ENCODE measurements at regions not wholly inside any gene's neighbourhood (a gene's known extent, or its start where the extent isn't known, plus 50 kb on each side); places are given as distances from the start of the nearest gene placed in this dataset.

- intact Hi-C loops (cut with micrococcal nuclease): no loop called here
Observed at GRCh38 chr3:117161816-117162215, 452.2 kb downstream of the TUSC7 start.

More at GRCh38 chr3:117161816-117162215, 452.2 kb downstream of the TUSC7 start:
- FAIRE-seq (no peak), DNase-seq (ENCODE audit: extremely low read depth in 1 of 4, low spot score in 3 of 4) (no peak), ATAC-seq (no peak)
- H3K36me3 ChIP-seq (ENCODE audit: control insufficient read depth, insufficient read depth, low read length): no peaks in the 10 kb centered on the region
- H3K79me2 ChIP-seq (ENCODE audit: control insufficient read depth, insufficient read depth, low read length): no peaks in the 10 kb centered on the region
- H3K4me1 ChIP-seq (replicated peaks in 1 of 2; ENCODE audit: control insufficient read depth in 2 of 2, insufficient read depth in 2 of 2, low read length in 2 of 2): no peaks in the 10 kb centered on the region
- no peaks in the 10 kb centered on the region for H3K9me3 ChIP-seq (replicated peaks; ENCODE audit: control insufficient read depth, insufficient read depth, low read depth, low read length)
- no peak overlapping the region for H3K4me2 ChIP-seq (ENCODE audit: insufficient read depth, low read length)
- H2AFZ ChIP-seq (ENCODE audit: low read depth, low read length): no peak overlapping the region
- no TSS peak for BruUV-seq (replicated peaks)
- TF ChIP-seq ASH1L (IDR thresholded peaks at IDR 0.05; ENCODE audit: borderline replicate concordance, low read depth, partially characterized antibody) (no peak), TEAD4 (IDR thresholded peaks at IDR 0.05; ENCODE audit: low read length) (no peak), TEAD4 (CRISPR knock-in tag; IDR thresholded peaks at IDR 0.05; ENCODE audit: borderline replicate concordance) (no peak), E2F8 (IDR thresholded peaks at IDR 0.05; ENCODE audit: low read depth, partially characterized antibody) (no peak), MYC (IDR thresholded peaks at IDR 0.05; ENCODE audit: low read depth, low read length) (no peak), MYC (CRISPR knock-in tag; IDR thresholded peaks at IDR 0.05; ENCODE audit: borderline replicate concordance, low read depth) (no peak), HNRNPUL1 (IDR thresholded peaks at IDR 0.05; ENCODE audit: low read length) (no peak), CHD1 (IDR thresholded peaks at IDR 0.05; ENCODE audit: low read length) (no peak), TBP (optimal IDR thresholded peaks at IDR 0.05; ENCODE audit: low read depth, low read length) (no peak), ATF4 (CRISPR knock-in tag; IDR thresholded peaks at IDR 0.05) (no peak), MEF2D (tag; conservative IDR thresholded peaks at IDR 0.05; ENCODE audit: low read depth) (no peak), ZNF717 (CRISPR knock-in tag; IDR thresholded peaks at IDR 0.05) (no peak), ZBTB11 (CRISPR knock-in tag; IDR thresholded peaks at IDR 0.05) (no peak), ZNF263 (CRISPR knock-in tag; IDR thresholded peaks at IDR 0.05; ENCODE audit: borderline replicate concordance) (no peak), POLR2G (IDR thresholded peaks at IDR 0.05; ENCODE audit: low read depth, low read length) (no peak)
- H4K20me1 ChIP-seq (replicated peaks; ENCODE audit: control insufficient read depth, insufficient read depth, low read length): no peaks in the 10 kb centered on the region
- 0% methylated on average over 1 of the region's 1 CpG for WGBS (ENCODE audit: insufficient coverage, low coverage, missing lambda C conversion rate)
- ChIA-PET CTCF (ENCODE audit: low intra/inter-chr PET ratio) (no interaction called here), POLR2A (interaction anchor here (0.7 kb wide), 1 partner anchor 377 kb away, joined by 5 read pairs; no protein-coding TSS in a partner anchor)
- H3K27me3 ChIP-seq (ENCODE audit: control insufficient read depth in 2 of 2, insufficient read depth in 2 of 2, low read length in 2 of 2): no peaks in the 10 kb centered on the region
- H3K27ac ChIP-seq (ENCODE audit: extremely low read depth, low read depth, low read length): no peak overlapping the region
- in situ Hi-C loops (cut with MboI): no loop called here
- H3K9ac ChIP-seq (ENCODE audit: insufficient read depth in 1 of 2, low read depth in 2 of 2, low read length in 2 of 2): no peak overlapping the region
- no peaks in the 10 kb centered on the region for H3K9me1 ChIP-seq (ENCODE audit: control insufficient read depth, insufficient read depth, low read length)
- H3K4me3 ChIP-seq: no peak overlapping the region

Data from K562 (cell line).